Mesendoderm (in vitro differentiated cells): ENCODE measurements at regions not wholly inside any gene's neighbourhood (a gene's known extent, or its start where the extent isn't known, plus 50 kb on each side); places are given as distances from the start of the nearest gene placed in this dataset.

Experiments
- DNase-seq: peaks from one replicate; pipeline ENCODE4 v3.0.0; 2013
- H2AK5ac ChIP-seq: 2 replicates; pipeline ENCODE4 v1.6.1; 2013; ENCODE audit warnings: low read length, inconsistent platforms
- H2BK120ac ChIP-seq: 2 replicates; pipeline ENCODE4 v1.6.1; 2013; ENCODE audit warnings: low read depth, mild to moderate bottlenecking, low read length, moderate library complexity, mixed read lengths
- H2BK15ac ChIP-seq: replicated peaks from 2 replicates; pipeline ENCODE4 v1.6.1; 2013; ENCODE audit warnings: low read depth, mild to moderate bottlenecking, moderate library complexity
- H2BK5ac ChIP-seq: 2 replicates; pipeline ENCODE4 v1.6.1; 2013; ENCODE audit warnings: low read length, inconsistent platforms
- H3K18ac ChIP-seq: 2 replicates; pipeline ENCODE4 v1.6.1; 2013; ENCODE audit warnings: mild to moderate bottlenecking, low read length, mixed read lengths
- H3K23ac ChIP-seq: one replicate; pipeline ENCODE4 v1.6.1; 2013; ENCODE audit warnings: low read length
- H3K27ac ChIP-seq: 2 replicates; pipeline ENCODE4 v1.5.1; 2013; ENCODE audit warnings: low read depth, mild to moderate bottlenecking, inconsistent platforms, low read length, moderate library complexity
- H3K27me3 ChIP-seq: 2 replicates; pipeline ENCODE4 v1.6.1; 2013; ENCODE audit warnings: low read length, control low read depth, mild to moderate bottlenecking, inconsistent platforms; ENCODE audit not compliant: insufficient read depth, poor library complexity
- H3K36me3 ChIP-seq: 2 replicates; pipeline ENCODE4 v1.6.1; 2013; ENCODE audit warnings: low read length, inconsistent platforms; ENCODE audit not compliant: control insufficient read depth, insufficient read depth
- H3K4ac ChIP-seq: one replicate; pipeline ENCODE4 v1.6.1; 2013; ENCODE audit warnings: low read depth, mild to moderate bottlenecking, low read length, moderate library complexity
- H3K4me1 ChIP-seq: 2 replicates; pipeline ENCODE4 v1.6.1; 2013; ENCODE audit warnings: low read depth, low read length, inconsistent platforms; ENCODE audit not compliant: control insufficient read depth
- H3K4me2 ChIP-seq: 2 replicates; pipeline ENCODE4 v1.6.1; 2013; ENCODE audit warnings: low read length
- H3K4me3 ChIP-seq: 2 replicates; pipeline ENCODE4 v1.5.1; 2013; ENCODE audit warnings: mild to moderate bottlenecking, low read length
- H3K56ac ChIP-seq: one replicate; pipeline ENCODE4 v1.6.1; 2013; ENCODE audit warnings: low read length
- H3K79me1 ChIP-seq: 2 replicates; pipeline ENCODE4 v1.6.1; 2013; ENCODE audit warnings: low read length, inconsistent platforms
- H3K79me2 ChIP-seq: 2 replicates; pipeline ENCODE4 v1.6.1; 2013; ENCODE audit warnings: mild to moderate bottlenecking, low read length; ENCODE audit not compliant: control insufficient read depth, insufficient read depth
- H3K9ac ChIP-seq: 2 replicates; pipeline ENCODE4 v1.6.1; 2013; ENCODE audit warnings: low read length, inconsistent platforms
- H4K5ac ChIP-seq: one replicate; pipeline ENCODE4 v1.6.1; 2013; ENCODE audit warnings: low read length
- H4K8ac ChIP-seq: one replicate; pipeline ENCODE4 v1.6.1; 2013; ENCODE audit warnings: low read depth, mild to moderate bottlenecking, control low read depth, low read length, moderate library complexity
- WGBS: extraction: QIAGEN DNeasy Blood & Tissue Kit; methylation state at CpG from one replicate; pipeline ENCODE4 v1.1.7; 2013; ENCODE audit warnings: low lambda C conversion rate, missing lambda C conversion rate; ENCODE audit not compliant: insufficient coverage; ENCODE audit errors: extremely low coverage; 5-methylcytosine and 5-hydroxymethylcytosine counted together

- H3K18ac ChIP-seq = no peak overlapping the region
- no peak overlapping the region for H2BK15ac ChIP-seq
- no peak overlapping the region for H3K23ac ChIP-seq
- no peak overlapping the region for H3K9ac ChIP-seq
- no peaks in the 10 kb centered on the region for H3K36me3 ChIP-seq
- no peak for DNase-seq
- H3K79me1 ChIP-seq = no peaks in the 10 kb centered on the region
- H4K5ac ChIP-seq = no peak overlapping the region
- no peak overlapping the region for H3K27ac ChIP-seq
- no peak overlapping the region for H3K4me3 ChIP-seq
- H3K56ac ChIP-seq = no peak overlapping the region
- no peaks in the 10 kb centered on the region for H3K4me1 ChIP-seq
- no peak overlapping the region for H4K8ac ChIP-seq
- no peak overlapping the region for H2AK5ac ChIP-seq
- no peak overlapping the region for H2BK120ac ChIP-seq
- no peaks in the 10 kb centered on the region for H3K79me2 ChIP-seq
- H3K27me3 ChIP-seq = no peaks in the 10 kb centered on the region
- H3K4me2 ChIP-seq = no peak overlapping the region
- no peak overlapping the region for H3K4ac ChIP-seq
- no peak overlapping the region for H2BK5ac ChIP-seq
- no CpG with 5 or more reads among the region's 8 CpGs for WGBS
Measured at GRCh38 chr3:107987036-107987939, 103.5 kb downstream of the CD47 start.

- DNase-seq = no peak
- no CpG with 5 or more reads among the region's 4 CpGs for WGBS
- no peak overlapping the region for H3K4me2 ChIP-seq
- no peak overlapping the region for H2BK5ac ChIP-seq
- no peak overlapping the region for H3K23ac ChIP-seq
- no peak overlapping the region for H3K4ac ChIP-seq
- H3K56ac ChIP-seq = no peak overlapping the region
- H2BK120ac ChIP-seq = no peak overlapping the region
- H3K27me3 ChIP-seq = no peaks in the 10 kb centered on the region
- no peak overlapping the region for H4K8ac ChIP-seq
- no peak overlapping the region for H2AK5ac ChIP-seq
- no peaks in the 10 kb centered on the region for H3K79me1 ChIP-seq
- no peak overlapping the region for H3K4me3 ChIP-seq
- no peaks in the 10 kb centered on the region for H3K4me1 ChIP-seq
- H3K27ac ChIP-seq = no peak overlapping the region
- no peaks in the 10 kb centered on the region for H3K36me3 ChIP-seq
- no peak overlapping the region for H4K5ac ChIP-seq
- no peak overlapping the region for H3K9ac ChIP-seq
- H3K18ac ChIP-seq = no peak overlapping the region
- H2BK15ac ChIP-seq = no peak overlapping the region
- no peaks in the 10 kb centered on the region for H3K79me2 ChIP-seq
Measured at GRCh38 chr3:107986505-107986904, 104.3 kb downstream of the CD47 start.

GRCh38 chr3:107985496-107985895 is 105.3 kb downstream of the CD47 start:
- Histone ChIP-seq H2BK5ac (no peak overlapping the region), H3K36me3 (no peaks in the 10 kb centered on the region), H3K79me1 (no peaks in the 10 kb centered on the region), H4K5ac (no peak overlapping the region), H3K4me1 (no peaks in the 10 kb centered on the region), H2BK15ac (no peak overlapping the region), H3K27ac (no peak overlapping the region), H2AK5ac (no peak overlapping the region), H3K79me2 (no peaks in the 10 kb centered on the region), H3K4me2 (no peak overlapping the region), H2BK120ac (no peak overlapping the region), H4K8ac (no peak overlapping the region), H3K23ac (no peak overlapping the region), H3K56ac (no peak overlapping the region), H3K4ac (peak overlapping the region; percentile 25), H3K9ac (no peak overlapping the region), H3K4me3 (no peak overlapping the region), H3K27me3 (no peaks in the 10 kb centered on the region), H3K18ac (no peak overlapping the region)
- no CpG with 5 or more reads among the region's 4 CpGs for WGBS
- no peak for DNase-seq

- WGBS = no CpG with 5 or more reads among the region's 3 CpGs
- no peak overlapping the region for H3K18ac ChIP-seq
- no peak overlapping the region for H2BK5ac ChIP-seq
- no peak overlapping the region for H2BK15ac ChIP-seq
- H3K79me1 ChIP-seq = no peaks in the 10 kb centered on the region
- no peaks in the 10 kb centered on the region for H3K79me2 ChIP-seq
- H4K8ac ChIP-seq = no peak overlapping the region
- H3K4me3 ChIP-seq = no peak overlapping the region
- H2BK120ac ChIP-seq = no peak overlapping the region
- no peak overlapping the region for H3K9ac ChIP-seq
- no peak overlapping the region for H3K23ac ChIP-seq
- H3K36me3 ChIP-seq = no peaks in the 10 kb centered on the region
- H3K56ac ChIP-seq = no peak overlapping the region
- H3K27ac ChIP-seq = no peak overlapping the region
- no peak overlapping the region for H3K4me2 ChIP-seq
- H2AK5ac ChIP-seq = no peak overlapping the region
- no peak overlapping the region for H4K5ac ChIP-seq
- DNase-seq = no peak
- no peak overlapping the region for H3K4ac ChIP-seq
- H3K27me3 ChIP-seq = no peaks in the 10 kb centered on the region
- H3K4me1 ChIP-seq = no peaks in the 10 kb centered on the region
Measured at GRCh38 chr3:107983247-107983646, 107.6 kb downstream of the CD47 start.

- no peak overlapping the region for H2BK120ac ChIP-seq
- H3K56ac ChIP-seq = no peak overlapping the region
- H2AK5ac ChIP-seq = no peak overlapping the region
- H3K9ac ChIP-seq = no peak overlapping the region
- no CpG with 5 or more reads among the region's 1 CpG for WGBS
- H4K5ac ChIP-seq = no peak overlapping the region
- H3K4me2 ChIP-seq = no peak overlapping the region
- no peaks in the 10 kb centered on the region for H3K79me1 ChIP-seq
- H3K36me3 ChIP-seq = no peaks in the 10 kb centered on the region
- no peak for DNase-seq
- H4K8ac ChIP-seq = no peak overlapping the region
- no peaks in the 10 kb centered on the region for H3K27me3 ChIP-seq
- H3K18ac ChIP-seq = no peak overlapping the region
- H3K27ac ChIP-seq = no peak overlapping the region
- H2BK15ac ChIP-seq = no peak overlapping the region
- no peaks in the 10 kb centered on the region for H3K79me2 ChIP-seq
- H2BK5ac ChIP-seq = no peak overlapping the region
- H3K4me1 ChIP-seq = no peaks in the 10 kb centered on the region
- no peak overlapping the region for H3K4me3 ChIP-seq
- H3K23ac ChIP-seq = no peak overlapping the region
- H3K4ac ChIP-seq = no peak overlapping the region
Measured at GRCh38 chr3:107982165-107982564, 108.7 kb downstream of the CD47 start.
